ENCODE measurements at regions not wholly inside any gene's neighbourhood (a gene's known extent, or its start where the extent isn't known, plus 50 kb on each side); places are given as distances from the start of the nearest gene placed in this dataset.

- Histone ChIP-seq H3K27ac (ENCODE audit: low read length) (no peak overlapping the region), H3K4me1 (ENCODE audit: control insufficient read depth, low read depth, low read length) (no peaks in the 10 kb centered on the region), H3K27me3 (ENCODE audit: control insufficient read depth, insufficient read depth, low read length) (no peaks in the 10 kb centered on the region), H3K9me3 (ENCODE audit: control insufficient read depth, low read depth, low read length) (no peaks in the 10 kb centered on the region), H3K36me3 (ENCODE audit: control insufficient read depth, low read depth, low read length) (no peaks in the 10 kb centered on the region), H3K4me3 (ENCODE audit: low read length) (no peak overlapping the region), H3K9ac (ENCODE audit: low read length) (no peak overlapping the region)
These were observed 111.4 kb upstream of the TOM1L1 start for GRCh38 chr17:54789101-54789880.

GRCh38 chr17:54793271-54793670 is 107.4 kb upstream of the TOM1L1 start:
- Histone ChIP-seq H3K27ac (ENCODE audit: low read length) (no peak overlapping the region), H3K27me3 (ENCODE audit: control insufficient read depth, insufficient read depth, low read length) (no peaks in the 10 kb centered on the region), H3K9ac (ENCODE audit: low read length) (no peak overlapping the region), H3K36me3 (ENCODE audit: control insufficient read depth, low read depth, low read length) (no peaks in the 10 kb centered on the region), H3K4me1 (ENCODE audit: control insufficient read depth, low read depth, low read length) (no peaks in the 10 kb centered on the region), H3K9me3 (ENCODE audit: control insufficient read depth, low read depth, low read length) (no peaks in the 10 kb centered on the region), H3K4me3 (ENCODE audit: low read length) (no peak overlapping the region)

GRCh38 chr17:54795046-54795445 is 105.6 kb upstream of the TOM1L1 start:
- no peak overlapping the region for H3K27ac ChIP-seq (ENCODE audit: low read length)
- H3K9ac ChIP-seq (ENCODE audit: low read length), result no peak overlapping the region
- no peaks in the 10 kb centered on the region for H3K27me3 ChIP-seq (ENCODE audit: control insufficient read depth, insufficient read depth, low read length)
- no peak overlapping the region for H3K4me3 ChIP-seq (ENCODE audit: low read length)
- H3K36me3 ChIP-seq (ENCODE audit: control insufficient read depth, low read depth, low read length), result no peaks in the 10 kb centered on the region
- H3K9me3 ChIP-seq (ENCODE audit: control insufficient read depth, low read depth, low read length), result no peaks in the 10 kb centered on the region
- no peaks in the 10 kb centered on the region for H3K4me1 ChIP-seq (ENCODE audit: control insufficient read depth, low read depth, low read length)

GRCh38 chr17:54807331-54807730 is 93.3 kb upstream of the TOM1L1 start:
- H3K9ac ChIP-seq (ENCODE audit: low read length), result no peak overlapping the region
- no peak overlapping the region for H3K27ac ChIP-seq (ENCODE audit: low read length)
- H3K9me3 ChIP-seq (ENCODE audit: control insufficient read depth, low read depth, low read length), result no peaks in the 10 kb centered on the region
- no peak overlapping the region for H3K4me3 ChIP-seq (ENCODE audit: low read length)
- H3K4me1 ChIP-seq (ENCODE audit: control insufficient read depth, low read depth, low read length), result no peaks in the 10 kb centered on the region
- H3K36me3 ChIP-seq (ENCODE audit: control insufficient read depth, low read depth, low read length), result no peaks in the 10 kb centered on the region
- H3K27me3 ChIP-seq (ENCODE audit: control insufficient read depth, insufficient read depth, low read length), result no peaks in the 10 kb centered on the region

- H3K27ac ChIP-seq (ENCODE audit: low read length), result no peak overlapping the region
- H3K9ac ChIP-seq (ENCODE audit: low read length), result no peak overlapping the region
- H3K4me3 ChIP-seq (ENCODE audit: low read length), result no peak overlapping the region
- no peaks in the 10 kb centered on the region for H3K27me3 ChIP-seq (ENCODE audit: control insufficient read depth, insufficient read depth, low read length)
- H3K9me3 ChIP-seq (ENCODE audit: control insufficient read depth, low read depth, low read length), result no peaks in the 10 kb centered on the region
- H3K36me3 ChIP-seq (ENCODE audit: control insufficient read depth, low read depth, low read length), result no peaks in the 10 kb centered on the region
- H3K4me1 ChIP-seq (ENCODE audit: control insufficient read depth, low read depth, low read length), result no peaks in the 10 kb centered on the region
These were observed 86.8 kb upstream of the TOM1L1 start for GRCh38 chr17:54813896-54814295.

GRCh38 chr17:54814371-54814770 is 86.3 kb upstream of the TOM1L1 start:
- Histone ChIP-seq H3K36me3 (ENCODE audit: control insufficient read depth, low read depth, low read length) (no peaks in the 10 kb centered on the region), H3K27ac (ENCODE audit: low read length) (no peak overlapping the region), H3K4me1 (ENCODE audit: control insufficient read depth, low read depth, low read length) (no peaks in the 10 kb centered on the region), H3K9ac (ENCODE audit: low read length) (no peak overlapping the region), H3K9me3 (ENCODE audit: control insufficient read depth, low read depth, low read length) (no peaks in the 10 kb centered on the region), H3K27me3 (ENCODE audit: control insufficient read depth, insufficient read depth, low read length) (no peaks in the 10 kb centered on the region), H3K4me3 (ENCODE audit: low read length) (no peak overlapping the region)

GRCh38 chr17:54834086-54834485 is 66.6 kb upstream of the TOM1L1 start:
- H3K4me3 ChIP-seq (ENCODE audit: low read length), result no peak overlapping the region
- H3K27ac ChIP-seq (ENCODE audit: low read length), result no peak overlapping the region
- H3K9ac ChIP-seq (ENCODE audit: low read length), result no peak overlapping the region
- no peaks in the 10 kb centered on the region for H3K36me3 ChIP-seq (ENCODE audit: control insufficient read depth, low read depth, low read length)
- no peaks in the 10 kb centered on the region for H3K27me3 ChIP-seq (ENCODE audit: control insufficient read depth, insufficient read depth, low read length)
- no peaks in the 10 kb centered on the region for H3K9me3 ChIP-seq (ENCODE audit: control insufficient read depth, low read depth, low read length)
- no peaks in the 10 kb centered on the region for H3K4me1 ChIP-seq (ENCODE audit: control insufficient read depth, low read depth, low read length)

GRCh38 chr17:54835015-54835414 is 65.6 kb upstream of the TOM1L1 start:
- H3K4me3 ChIP-seq (ENCODE audit: low read length), result no peak overlapping the region
- H3K36me3 ChIP-seq (ENCODE audit: control insufficient read depth, low read depth, low read length), result no peaks in the 10 kb centered on the region
- H3K4me1 ChIP-seq (ENCODE audit: control insufficient read depth, low read depth, low read length), result no peaks in the 10 kb centered on the region
- no peaks in the 10 kb centered on the region for H3K27me3 ChIP-seq (ENCODE audit: control insufficient read depth, insufficient read depth, low read length)
- no peaks in the 10 kb centered on the region for H3K9me3 ChIP-seq (ENCODE audit: control insufficient read depth, low read depth, low read length)
- H3K27ac ChIP-seq (ENCODE audit: low read length), result no peak overlapping the region
- no peak overlapping the region for H3K9ac ChIP-seq (ENCODE audit: low read length)

GRCh38 chr17:54836723-54837462 is 63.8 kb upstream of the TOM1L1 start:
- H3K27me3 ChIP-seq (ENCODE audit: control insufficient read depth, insufficient read depth, low read length), result no peaks in the 10 kb centered on the region
- no peak overlapping the region for H3K9ac ChIP-seq (ENCODE audit: low read length)
- no peaks in the 10 kb centered on the region for H3K4me1 ChIP-seq (ENCODE audit: control insufficient read depth, low read depth, low read length)
- no peak overlapping the region for H3K4me3 ChIP-seq (ENCODE audit: low read length)
- no peak overlapping the region for H3K27ac ChIP-seq (ENCODE audit: low read length)
- no peaks in the 10 kb centered on the region for H3K9me3 ChIP-seq (ENCODE audit: control insufficient read depth, low read depth, low read length)
- no peaks in the 10 kb centered on the region for H3K36me3 ChIP-seq (ENCODE audit: control insufficient read depth, low read depth, low read length)

- H3K27me3 ChIP-seq (ENCODE audit: control insufficient read depth, insufficient read depth, low read length), result no peaks in the 10 kb centered on the region
- H3K9ac ChIP-seq (ENCODE audit: low read length), result no peak overlapping the region
- H3K27ac ChIP-seq (ENCODE audit: low read length), result no peak overlapping the region
- no peaks in the 10 kb centered on the region for H3K36me3 ChIP-seq (ENCODE audit: control insufficient read depth, low read depth, low read length)
- H3K9me3 ChIP-seq (ENCODE audit: control insufficient read depth, low read depth, low read length), result no peaks in the 10 kb centered on the region
- H3K4me3 ChIP-seq (ENCODE audit: low read length), result no peak overlapping the region
- no peaks in the 10 kb centered on the region for H3K4me1 ChIP-seq (ENCODE audit: control insufficient read depth, low read depth, low read length)
These were observed 61.8 kb upstream of the TOM1L1 start for GRCh38 chr17:54838651-54839421.

GRCh38 chr17:54839447-54839846 is 61.2 kb upstream of the TOM1L1 start:
- Histone ChIP-seq H3K9ac (ENCODE audit: low read length) (no peak overlapping the region), H3K36me3 (ENCODE audit: control insufficient read depth, low read depth, low read length) (no peaks in the 10 kb centered on the region), H3K9me3 (ENCODE audit: control insufficient read depth, low read depth, low read length) (no peaks in the 10 kb centered on the region), H3K27me3 (ENCODE audit: control insufficient read depth, insufficient read depth, low read length) (no peaks in the 10 kb centered on the region), H3K27ac (ENCODE audit: low read length) (no peak overlapping the region), H3K4me1 (ENCODE audit: control insufficient read depth, low read depth, low read length) (no peaks in the 10 kb centered on the region), H3K4me3 (ENCODE audit: low read length) (no peak overlapping the region)
